Body of pancreas (tissue), 4 donors: ENCODE measurements at regions not wholly inside any gene's neighbourhood (a gene's known extent, or its start where the extent isn't known, plus 50 kb on each side); places are given as distances from the start of the nearest gene placed in this dataset.

Source experiments
- POLR2A ChIP-seq, 3 donors: fragments of 450-650 bp; IDR thresholded peaks; one replicate each; pipeline ENCODE4 v1.6.1; 2016; ENCODE audit warnings: antibody characterized with exemption in 3 of 3, mild to moderate bottlenecking in 2 of 3
- TF ChIP-seq, protein P1 (sequence below), 7 experiments: fragments of 450-650 bp in 4 of 7; fragments of 200-600 bp in 3 of 7; sonication (generic) in 3 of 7; IDR thresholded peaks; one replicate each; pipeline ENCODE4 v1.5.1; 2016 to 2019; ENCODE audit warnings: antibody characterized with exemption in 7 of 7

DNA sequence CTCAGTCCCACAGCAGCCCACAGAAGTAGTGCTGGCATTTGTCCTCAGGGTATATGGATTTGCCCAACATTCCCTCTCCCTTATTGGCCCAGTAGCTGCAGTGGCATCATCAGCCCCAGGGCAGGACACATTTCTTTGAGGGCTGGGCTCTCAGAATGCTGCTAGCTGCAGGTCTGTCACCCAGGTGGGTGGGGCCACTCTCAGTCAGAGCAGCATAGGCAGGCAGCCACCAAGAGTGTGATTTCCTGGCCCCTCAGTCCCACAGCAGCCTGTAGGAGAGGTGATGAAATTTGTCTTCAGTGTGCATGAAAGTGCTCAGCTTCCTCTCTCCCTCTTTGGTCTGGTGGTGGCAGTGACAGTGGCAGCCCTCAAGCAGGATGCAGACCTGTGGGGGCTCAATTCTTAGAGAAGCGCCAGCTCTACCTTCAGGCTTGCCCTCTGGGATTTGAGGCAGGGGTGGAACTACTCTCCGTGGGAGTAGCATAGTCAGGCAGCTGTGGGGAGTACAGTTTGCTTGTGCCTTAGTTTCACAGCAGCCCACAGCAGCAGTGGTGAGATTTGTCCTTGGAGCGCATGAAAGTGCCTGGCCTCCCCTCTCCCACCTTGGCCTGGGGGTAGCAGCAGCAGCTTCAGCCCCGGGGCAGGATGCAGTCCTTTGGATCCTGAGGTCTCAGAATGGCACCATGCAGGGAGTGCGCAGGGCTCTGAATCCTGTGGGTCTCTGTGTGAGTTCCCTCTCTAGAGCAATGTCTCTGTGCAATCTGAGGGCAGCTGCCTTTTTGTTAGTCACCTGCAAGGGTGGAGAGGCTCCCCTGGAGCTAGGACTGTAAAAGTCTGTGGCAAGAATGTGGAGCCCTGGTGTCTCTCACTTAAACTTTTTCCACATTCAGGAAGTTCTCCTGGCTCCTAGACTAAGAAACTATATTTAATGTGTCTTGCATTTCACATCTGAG lies 1229.1 kb downstream of the ROBO2 start:
- TF ChIP-seq, protein P1, sequence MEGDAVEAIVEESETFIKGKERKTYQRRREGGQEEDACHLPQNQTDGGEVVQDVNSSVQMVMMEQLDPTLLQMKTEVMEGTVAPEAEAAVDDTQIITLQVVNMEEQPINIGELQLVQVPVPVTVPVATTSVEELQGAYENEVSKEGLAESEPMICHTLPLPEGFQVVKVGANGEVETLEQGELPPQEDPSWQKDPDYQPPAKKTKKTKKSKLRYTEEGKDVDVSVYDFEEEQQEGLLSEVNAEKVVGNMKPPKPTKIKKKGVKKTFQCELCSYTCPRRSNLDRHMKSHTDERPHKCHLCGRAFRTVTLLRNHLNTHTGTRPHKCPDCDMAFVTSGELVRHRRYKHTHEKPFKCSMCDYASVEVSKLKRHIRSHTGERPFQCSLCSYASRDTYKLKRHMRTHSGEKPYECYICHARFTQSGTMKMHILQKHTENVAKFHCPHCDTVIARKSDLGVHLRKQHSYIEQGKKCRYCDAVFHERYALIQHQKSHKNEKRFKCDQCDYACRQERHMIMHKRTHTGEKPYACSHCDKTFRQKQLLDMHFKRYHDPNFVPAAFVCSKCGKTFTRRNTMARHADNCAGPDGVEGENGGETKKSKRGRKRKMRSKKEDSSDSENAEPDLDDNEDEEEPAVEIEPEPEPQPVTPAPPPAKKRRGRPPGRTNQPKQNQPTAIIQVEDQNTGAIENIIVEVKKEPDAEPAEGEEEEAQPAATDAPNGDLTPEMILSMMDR (IDR thresholded peaks at IDR 0.05) = no peak
- no peak for TF ChIP-seq POLR2A (IDR thresholded peaks at IDR 0.05)
